ENCODE measurements at regions not wholly inside any gene's neighbourhood (a gene's known extent, or its start where the extent isn't known, plus 50 kb on each side); places are given as distances from the start of the nearest gene placed in this dataset.

GRCh38 chr6:6975459-6976111 is 132.2 kb upstream of the RREB1 start (continued):
- TF ChIP-seq CHD7 (IDR thresholded peaks at IDR 0.05; ENCODE audit: low read depth, low read length): no peak
- no peak for TF ChIP-seq CHCHD3 (CRISPR knock-in tag; IDR thresholded peaks at IDR 0.05)
- no peak for TF ChIP-seq TAF1 (IDR thresholded peaks at IDR 0.05; ENCODE audit: control insufficient read depth, extremely low read depth, insufficient read depth, low read length, severe bottlenecking)
- TF ChIP-seq TCF7 (IDR thresholded peaks at IDR 0.05; ENCODE audit: borderline replicate concordance): no peak
- no peak for TF ChIP-seq XRCC4 (IDR thresholded peaks at IDR 0.05; ENCODE audit: extremely low read depth, insufficient read depth, insufficient read length)
- no peak for TF ChIP-seq ZBTB49 (CRISPR knock-in tag; IDR thresholded peaks at IDR 0.05; ENCODE audit: borderline replicate concordance)
- no peak for TF ChIP-seq EZH2 (IDR thresholded peaks at IDR 0.05; ENCODE audit: borderline replicate concordance, low read depth, low read length)
- TF ChIP-seq ZNF592 (IDR thresholded peaks at IDR 0.05): no peak; the same call in 1 of the 2 replicates

All from K562 (cell line).